Activated CD4-positive, alpha-beta T cell treated with anti-CD3 and anti-CD28 coated beads, Interleukin-2, amount 50 U/mL, for 16 hours (primary cell): ENCODE measurements at regions not wholly inside any gene's neighbourhood (a gene's known extent, or its start where the extent isn't known, plus 50 kb on each side); places are given as distances from the start of the nearest gene placed in this dataset.
A peak's percentile ranks its signal among the peaks of the same experiment; 100 is the strongest.
"Not testable (repeated sequence)": the region's sequence is repeated elsewhere in the genome, so short reads cannot be mapped to it uniquely, and the experiment has no call there.

Experiments used
- DNase-seq: peaks from one replicate; pipeline ENCODE4 v3.0.0-alpha.2; 2020

DNA sequence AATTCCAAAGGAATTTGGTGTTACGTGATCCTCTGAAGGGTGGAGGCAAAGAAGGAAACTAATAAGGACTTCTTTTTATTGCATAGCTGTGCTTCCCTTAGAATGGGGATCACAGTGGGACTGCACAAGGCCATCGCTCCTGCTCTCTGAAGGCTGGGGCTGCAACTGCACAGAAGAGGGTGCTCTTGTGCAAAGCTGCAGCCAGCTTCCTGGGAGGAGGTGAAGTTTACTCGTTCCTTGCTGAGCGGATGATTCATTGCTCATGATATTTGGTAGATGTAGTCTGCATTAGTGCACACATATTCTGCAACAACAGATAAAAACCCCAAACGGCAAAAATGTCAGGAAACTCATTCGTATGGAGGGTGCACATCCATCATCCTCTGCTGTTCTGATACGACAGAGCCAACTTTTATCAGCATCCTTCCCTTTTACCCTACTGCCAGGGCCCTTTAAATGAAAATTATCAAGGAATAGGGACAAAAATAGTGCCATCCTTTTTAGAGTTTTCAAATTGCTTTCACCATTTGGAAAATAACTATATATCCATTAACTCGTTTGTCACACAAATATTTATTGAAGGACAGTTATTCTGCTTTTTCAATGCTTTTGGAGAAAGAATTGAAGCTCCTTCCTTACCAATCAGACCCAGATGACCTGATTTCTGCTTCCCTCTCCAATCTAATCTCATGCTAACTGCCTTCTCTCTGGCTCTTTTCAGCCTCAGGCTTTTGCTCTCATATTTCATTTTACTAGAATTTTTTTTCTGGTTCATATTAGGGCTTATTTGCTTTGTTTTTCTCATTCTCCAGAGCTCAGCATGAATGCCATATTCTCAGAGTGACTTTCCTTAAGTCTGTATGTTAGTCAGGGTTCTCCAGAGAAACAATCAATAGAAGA is 263.6 kb downstream of the DUSP10 start:
- peak; percentile 56 for DNase-seq

DNA sequence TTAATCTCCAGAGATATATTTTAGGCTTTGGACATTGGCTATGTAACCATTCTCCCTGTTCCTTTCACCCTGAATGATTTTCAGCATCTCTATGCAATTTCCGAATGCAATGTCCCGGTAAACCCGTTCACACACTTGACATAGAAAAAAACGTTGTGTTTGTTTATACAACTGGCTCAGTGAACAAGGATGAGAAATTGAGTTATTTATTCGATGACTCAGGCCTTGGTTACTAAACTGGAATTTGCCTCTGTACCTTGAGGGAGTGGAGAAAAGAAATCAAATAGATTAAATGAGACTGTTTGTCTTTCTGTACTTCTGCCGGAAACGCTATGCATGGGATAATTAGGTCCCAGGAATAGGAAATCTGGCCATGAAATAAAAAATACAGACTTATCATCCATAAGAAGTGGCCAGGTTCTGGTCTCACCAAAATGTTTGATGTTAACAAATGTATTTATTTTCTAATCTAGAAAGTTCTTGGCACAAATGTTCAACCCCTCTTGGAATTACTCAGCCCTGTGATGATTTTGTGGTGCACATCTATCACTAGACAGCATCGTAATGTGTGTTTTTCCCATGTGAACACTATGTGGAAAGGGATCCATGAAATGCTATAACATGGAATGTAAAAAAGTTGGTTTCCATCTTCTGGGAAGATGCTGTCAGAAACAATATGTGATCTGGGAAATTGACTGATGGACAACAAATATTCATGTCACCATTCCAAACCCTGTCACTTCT is 253.9 kb downstream of the DUSP10 start:
- no peak for DNase-seq

DNA sequence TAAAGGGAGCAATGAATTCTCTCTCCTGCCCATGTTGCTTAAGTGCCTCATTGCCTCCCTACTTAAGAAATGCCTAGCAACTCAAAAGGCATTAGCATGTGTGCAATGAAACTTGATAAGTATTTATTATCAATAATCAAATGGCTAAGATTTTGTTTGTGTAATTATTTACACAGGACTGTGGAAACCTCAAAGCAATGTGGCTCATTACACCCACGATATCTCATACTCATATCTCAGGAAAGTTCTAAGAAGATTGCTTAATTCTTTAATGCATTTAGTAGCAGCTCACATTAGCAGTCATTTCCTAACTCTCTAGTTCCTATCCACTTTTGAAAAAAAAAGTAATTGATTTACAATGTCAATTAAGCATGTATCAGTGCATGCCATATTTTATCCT is 253.3 kb downstream of the DUSP10 start:
- no peak for DNase-seq

DNA sequence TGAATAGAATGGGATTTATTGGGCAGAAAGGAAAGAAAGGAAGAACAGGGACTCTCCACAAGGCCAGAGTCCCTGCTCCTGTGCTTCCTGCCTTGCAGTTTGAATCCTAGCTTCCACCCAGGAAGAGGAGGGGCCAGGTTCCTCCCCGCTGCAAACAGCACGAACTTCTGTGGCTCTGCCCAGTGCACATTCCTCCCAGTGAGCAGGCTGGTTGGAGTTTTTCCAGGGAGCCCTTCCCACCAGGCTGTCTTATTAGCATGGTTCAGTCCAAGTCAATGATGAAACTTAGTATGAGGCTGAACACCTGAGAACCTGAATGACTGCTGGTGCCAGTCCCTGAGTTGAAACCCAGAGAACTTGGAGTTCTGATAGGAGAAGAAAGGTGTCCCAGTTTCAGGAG is 247.2 kb downstream of the DUSP10 start:
- no peak for DNase-seq

DNA sequence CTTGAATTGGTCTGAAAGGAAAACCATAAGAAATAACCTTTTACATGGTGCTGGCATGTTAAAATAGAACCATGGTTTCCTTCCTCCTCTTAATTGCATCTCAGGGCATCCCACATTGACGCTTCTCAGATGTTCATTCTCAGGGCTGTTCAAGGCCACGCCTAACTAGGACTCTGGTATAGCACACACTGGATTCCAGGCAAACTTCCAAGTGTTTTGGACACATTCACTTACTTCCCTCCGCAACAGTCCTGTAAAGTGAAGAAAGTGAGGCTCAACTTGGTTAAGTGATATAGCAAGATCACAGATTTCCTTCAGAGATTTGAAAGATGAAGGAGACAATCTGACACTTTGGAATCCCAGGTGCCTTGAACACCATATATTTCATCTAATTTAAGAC is 244.8 kb downstream of the DUSP10 start:
- DNase-seq = no peak

DNA sequence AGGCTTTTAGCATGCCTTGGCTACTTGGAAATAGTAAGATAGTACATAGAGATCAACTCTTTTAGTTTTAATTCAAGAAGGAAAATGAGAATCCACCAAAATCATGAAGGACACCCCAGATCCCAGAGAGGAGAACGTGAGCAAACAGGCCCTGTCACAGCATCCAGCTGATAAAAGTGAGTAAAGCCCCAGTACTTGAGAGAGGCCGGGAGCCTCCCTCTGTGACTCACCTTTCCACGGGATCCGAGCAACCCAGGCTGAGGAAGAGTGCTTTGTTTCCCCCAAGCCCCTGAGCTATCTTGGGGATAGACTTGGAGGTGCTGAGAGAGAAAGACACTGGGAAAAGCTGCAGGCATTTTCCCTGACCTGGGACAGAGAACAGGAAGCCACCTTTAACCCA is 238.6 kb downstream of the DUSP10 start:
- DNase-seq = no peak

DNA sequence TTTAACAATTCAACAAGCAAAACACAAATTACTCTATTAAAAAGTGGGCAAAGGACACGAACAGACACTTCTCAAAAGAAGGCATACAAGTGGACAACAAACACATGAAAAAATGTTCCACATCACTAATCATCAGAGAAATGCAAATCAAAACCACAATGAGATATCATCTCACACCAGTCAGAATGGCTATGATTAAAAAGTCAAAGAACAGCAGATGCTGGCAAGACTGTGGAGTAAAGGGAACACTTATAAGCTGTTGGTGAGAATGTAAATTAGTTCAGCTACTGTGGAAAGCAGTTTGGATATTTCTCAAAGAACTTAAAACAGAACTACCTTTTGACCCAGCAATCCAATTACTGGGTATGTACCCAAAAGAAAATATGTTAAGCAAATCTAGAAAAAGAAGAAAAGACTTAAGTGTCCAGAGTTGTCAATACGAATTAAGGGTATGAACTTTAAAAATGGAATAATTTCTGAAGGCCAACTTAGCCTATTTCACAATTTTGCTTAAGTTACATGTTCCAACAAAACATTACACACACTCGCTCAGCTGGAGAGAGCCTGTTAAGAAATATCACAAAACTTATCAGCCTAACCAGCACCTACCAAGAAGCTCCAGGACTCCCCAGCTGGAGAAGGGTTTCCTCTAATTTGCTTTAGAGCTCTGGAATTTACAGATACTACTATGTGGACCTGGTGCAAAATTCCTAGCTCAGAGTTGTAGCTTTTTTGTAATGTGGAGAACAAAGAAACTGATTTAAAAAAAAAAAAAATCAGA is 232.1 kb downstream of the DUSP10 start:
- no peak for DNase-seq

DNA sequence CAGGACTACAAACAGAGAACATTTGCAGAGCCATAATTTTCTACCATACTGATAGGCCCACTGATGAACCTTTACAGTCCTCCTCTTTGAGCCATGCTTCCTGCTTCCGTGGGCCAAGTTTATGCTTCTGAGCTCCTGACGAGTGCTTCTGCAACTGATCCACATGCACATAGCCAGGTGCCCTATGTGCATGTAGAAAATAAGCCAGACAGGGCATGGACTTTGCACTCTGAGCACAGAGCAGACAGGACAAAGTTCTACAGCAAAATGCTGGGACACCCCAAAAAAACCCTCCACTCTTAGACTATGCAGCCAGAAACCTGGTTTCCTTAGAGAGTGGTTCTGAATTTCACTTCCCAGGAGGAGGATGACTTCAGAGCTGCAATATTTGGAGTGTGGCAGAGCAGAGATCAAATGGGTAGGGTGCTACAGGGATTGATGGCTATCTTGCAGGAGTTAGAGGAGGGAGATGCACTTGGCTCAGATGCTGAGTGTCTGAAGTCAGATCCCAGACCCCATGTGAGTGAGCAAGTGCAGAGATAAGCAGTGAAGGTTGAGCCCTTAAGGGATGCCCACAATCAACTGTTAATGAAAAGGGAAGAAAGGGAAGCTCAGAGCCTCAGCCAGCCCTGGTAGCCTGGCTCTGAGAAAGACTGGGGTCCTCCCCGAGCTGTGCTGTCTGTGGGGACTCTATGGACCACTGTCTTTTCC is 230.9 kb downstream of the DUSP10 start:
- no peak for DNase-seq

DNA sequence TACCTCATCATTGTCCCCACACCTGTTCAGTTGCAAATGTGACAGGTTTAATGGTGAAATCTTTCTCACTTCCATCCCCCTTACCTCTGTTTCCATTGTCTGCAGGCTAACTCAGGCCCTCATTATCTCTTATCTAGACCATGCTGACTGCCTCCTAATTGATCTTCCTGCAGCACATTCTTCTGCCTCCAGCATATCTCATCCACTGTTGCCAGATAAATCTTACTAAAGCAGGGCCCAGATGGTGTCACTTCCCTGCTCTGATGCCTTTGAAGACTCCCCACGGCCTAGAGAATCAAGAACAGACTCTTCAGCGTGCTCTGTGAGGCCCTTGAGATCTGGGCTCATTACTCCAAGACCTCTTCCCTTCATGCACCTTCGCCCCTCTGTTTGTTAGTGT is 230.1 kb downstream of the DUSP10 start:
- DNase-seq = no peak

DNA sequence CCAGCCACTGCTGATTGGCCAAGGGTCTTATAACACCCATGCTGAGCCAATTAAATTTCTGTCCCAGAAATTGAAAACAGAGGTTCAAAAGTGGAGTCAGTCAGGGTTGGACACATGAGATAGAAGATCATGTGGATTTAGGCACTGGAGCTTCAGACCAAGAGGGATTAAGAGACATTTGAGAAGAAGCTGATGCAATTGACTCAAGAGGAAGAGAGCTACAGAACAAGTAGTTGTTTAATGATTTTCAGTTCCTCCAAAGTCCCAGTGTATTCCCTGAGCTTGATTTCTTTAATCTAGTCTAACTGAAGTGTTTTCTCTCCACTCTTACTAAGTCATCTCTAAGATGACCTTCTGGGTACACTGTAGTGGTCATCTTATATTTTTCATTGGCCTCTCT is 227.1 kb downstream of the DUSP10 start:
- DNase-seq = no peak

DNA sequence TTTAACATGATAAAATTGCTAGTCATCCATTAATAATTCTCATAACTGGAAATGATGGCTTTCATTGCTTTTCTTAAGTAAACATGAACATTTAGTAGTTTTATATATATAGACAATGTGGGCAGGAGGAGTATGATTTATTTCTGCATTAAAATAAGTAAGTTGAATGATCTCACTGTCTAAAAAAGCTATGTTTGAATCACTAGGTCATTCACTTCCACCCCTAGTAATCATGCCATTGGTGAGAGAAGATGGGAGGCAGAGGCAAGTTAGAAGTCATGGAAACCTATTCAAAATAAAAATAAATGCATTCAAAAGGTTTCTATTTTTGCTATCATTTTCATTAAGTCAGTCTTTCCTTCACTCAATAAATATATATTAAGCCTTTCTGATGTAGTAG is 226.4 kb downstream of the DUSP10 start:
- no peak for DNase-seq

DNA sequence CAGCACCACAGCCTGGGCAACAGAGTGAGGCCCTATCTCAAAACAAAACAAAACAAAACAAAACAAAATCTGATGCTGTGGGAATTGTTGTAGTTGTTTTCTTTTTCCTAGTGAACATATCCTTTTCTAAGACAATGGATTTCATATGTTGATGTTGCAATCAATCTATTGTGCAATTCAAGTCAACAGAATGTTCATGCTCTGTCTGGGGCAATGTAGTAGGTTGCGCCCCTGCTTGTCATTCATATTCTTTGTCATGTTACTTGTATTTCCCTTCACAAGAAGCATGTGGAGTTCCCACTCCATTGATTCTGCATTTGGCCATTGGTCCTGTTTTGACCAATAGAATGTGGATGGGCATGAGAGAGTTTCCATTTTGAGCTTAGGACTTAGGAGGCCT is 223.9 kb downstream of the DUSP10 start:
- no peak for DNase-seq

DNA sequence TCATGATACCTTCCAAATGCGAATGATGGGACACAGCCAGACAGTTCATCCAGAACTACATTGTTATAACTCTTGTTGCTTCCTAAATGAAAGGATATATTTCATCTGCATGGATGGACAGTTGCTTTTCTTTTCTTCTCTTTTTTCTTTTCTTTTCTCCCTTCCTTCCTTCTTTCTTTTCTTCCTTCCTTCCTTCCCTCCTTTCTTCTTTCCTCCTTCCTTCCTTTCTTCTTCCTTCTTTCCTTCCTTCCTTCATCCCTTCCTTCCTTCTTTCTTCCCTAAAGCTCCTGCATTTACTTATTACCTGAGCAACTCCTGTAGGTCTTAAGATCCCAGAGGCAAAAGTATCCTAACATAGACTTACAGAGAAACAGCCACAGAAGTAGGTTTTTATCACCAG is 221.6 kb downstream of the DUSP10 start:
- DNase-seq = no peak

DNA sequence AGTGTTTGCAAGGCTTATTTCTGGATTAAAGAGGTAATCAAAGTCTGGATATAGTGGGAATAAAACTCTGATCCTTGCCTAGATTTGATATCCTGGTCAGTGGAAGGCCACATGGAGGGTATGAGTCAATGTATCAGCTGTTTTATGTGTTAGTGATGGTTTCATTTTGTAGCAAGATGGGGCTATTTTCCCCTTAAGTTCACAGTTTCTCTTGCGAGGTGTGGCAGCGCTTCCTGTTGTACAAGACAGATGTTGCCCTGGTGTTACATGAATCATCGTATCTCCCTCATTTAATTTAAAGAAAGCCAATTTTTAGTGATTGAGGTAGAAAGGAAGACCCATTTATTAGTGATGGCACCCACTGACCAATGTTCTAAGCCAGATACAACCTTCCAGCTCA is 220.2 kb downstream of the DUSP10 start:
- no peak for DNase-seq

DNA sequence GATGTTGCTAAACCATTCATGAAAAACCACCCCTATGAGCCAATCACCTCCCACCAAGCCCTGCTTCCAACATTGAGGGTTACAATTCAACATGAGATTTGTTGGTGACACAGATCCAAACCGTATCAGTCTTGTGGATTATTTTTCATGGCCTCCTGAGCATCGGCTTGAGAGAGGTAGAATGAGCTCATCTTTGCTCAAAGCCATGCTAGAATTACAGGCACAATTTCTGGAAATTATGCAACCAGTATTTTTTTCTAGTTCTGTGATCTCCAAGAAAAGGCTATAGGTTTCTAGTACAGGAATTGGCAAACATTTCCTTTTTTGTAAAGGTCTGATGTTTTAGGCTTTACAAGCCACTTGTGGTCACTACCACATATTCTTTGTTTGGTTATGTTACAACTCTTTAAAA is 219.4 kb downstream of the DUSP10 start:
- DNase-seq = no peak

DNA sequence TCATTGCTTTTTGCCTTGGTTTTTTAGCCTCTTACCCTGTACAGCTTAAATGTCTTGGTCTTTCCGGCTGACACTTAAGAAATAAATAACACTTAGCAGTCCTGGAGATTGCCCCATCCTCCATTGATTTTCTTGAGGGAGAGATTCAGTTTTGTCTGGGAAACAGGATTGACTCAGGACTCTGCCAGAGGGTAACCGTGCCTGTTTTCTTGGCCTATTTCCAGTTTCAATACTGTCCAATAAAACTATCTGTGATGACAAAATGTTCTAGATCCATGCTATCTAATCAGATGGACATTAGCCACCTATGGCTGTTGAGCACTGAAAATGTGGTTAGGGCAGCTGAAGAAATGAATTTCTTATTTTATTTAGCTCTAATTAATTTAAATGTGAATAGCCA is 216.1 kb downstream of the DUSP10 start:
- DNase-seq = no peak

DNA sequence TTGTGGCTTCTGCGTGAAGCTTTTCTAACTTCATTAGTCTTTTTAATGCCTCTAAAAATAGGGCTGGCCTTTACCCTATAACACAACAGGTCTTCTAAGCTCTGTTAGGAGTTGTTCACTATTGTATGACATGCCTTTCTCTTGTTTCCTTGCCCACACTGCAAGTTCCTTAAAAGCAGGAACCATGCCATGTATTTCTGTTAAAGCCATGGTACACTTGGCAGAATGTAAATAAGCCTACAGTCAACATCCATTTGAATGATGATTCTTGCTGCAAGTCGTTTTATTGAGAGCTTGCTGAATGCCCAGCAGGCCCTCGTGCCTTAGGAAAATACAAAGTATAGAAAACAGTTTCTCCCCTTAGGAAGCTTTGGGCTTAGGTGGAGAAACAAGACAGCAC is 214.6 kb downstream of the DUSP10 start:
- DNase-seq = no peak

DNA sequence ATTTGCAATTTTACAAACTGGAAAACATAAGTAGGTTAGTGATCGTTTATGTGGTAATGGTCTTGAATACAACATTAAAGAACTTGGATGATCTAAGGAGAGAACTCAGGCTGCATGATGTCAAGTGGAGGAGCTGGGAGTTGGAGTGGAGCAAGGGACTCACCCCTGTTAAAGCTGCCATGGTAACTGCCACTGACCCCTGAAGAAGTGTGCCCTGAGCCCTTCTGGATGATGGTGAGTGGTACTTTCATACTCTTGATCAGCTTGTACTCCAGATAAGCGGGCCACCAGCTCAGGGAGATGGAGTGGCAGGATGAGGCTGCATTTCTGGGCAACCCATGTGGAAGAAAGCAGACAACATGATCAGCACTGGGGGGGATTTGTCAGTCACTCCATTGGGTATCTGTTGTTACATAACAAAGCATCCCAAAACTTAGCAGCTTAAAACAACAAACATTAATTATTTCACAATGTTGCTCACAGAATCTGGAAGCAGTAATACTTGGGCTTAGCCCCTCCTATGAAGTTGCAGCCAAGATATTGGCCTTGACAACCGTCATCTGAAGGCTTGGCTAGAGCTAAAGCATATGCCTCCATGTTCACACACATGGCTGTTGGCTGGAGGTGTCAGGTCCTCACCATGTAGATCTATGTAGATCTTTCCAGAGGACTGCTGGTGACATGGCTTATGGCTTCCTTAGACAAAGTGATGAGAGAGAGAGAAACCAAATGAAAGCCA is 213.8 kb downstream of the DUSP10 start:
- no peak for DNase-seq

DNA sequence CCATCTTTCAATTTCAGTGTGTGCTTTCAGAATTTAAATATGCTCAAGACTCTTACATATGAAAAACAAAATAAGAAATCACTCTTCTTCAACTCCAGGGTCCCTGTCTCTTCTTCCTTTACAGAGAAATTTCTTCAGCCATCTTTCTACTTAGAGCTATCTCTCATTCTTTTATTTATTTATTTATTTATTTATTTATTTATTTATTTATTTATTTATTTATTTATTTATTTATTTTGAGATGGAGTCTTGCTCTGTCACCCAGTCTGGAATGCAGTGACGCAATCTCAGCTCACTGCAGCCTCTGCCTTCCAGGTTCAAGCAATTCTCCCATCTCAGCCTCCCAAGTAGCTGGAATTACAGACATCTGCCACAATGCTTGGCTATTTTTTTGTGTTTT is 211.7 kb downstream of the DUSP10 start:
- not testable (repeated sequence) for DNase-seq

DNA sequence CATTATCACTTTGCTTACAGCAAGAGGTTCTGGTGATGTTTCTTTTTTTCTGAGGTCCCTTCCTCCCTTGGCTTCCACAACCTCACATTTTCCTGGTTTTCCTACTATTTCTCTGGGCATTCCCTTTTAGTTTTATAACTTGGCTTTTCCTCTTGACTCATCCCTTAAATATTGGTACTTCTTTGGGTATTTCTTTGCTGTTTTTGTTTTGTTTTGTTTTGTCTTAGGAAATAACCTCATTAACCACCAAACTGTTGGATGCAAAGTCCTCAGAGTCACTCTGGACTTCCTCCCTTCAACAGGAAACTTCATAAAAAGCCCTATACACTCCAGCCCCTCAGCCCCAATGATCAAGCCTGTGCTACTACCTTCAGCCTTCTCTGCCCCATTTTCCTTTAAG is 211.1 kb downstream of the DUSP10 start:
- no peak for DNase-seq

DNA sequence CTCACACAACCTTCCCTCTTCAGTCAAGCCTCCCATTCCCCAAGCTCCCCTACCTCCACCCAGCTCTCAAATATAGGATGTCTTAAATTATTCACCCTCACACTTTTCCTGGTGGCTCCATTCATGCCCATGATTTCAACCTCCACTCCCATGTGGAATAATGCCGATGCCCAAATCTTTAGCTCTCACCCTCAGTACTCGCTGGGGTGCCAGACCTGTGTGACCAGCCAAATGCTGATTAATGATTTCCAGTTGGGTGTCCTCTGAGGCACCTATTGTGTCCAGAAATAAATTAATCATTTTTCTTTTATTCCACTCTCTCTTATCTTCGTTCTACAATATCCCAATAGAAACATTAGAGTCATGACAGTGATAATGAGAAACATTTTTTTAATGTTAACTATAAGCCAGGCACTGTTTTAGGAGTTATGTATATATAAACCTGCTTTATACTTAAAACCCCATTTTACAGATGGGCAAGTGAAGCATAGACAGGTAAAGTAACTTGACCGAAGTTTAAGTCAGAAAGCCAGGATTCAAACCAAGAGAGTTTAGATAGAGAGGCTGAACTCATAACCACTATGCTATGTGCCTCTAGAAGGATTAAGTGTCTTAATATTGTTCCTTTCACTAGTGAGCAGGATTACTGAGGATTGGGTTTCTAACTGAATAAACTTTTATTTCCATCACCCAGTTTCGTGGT is 209.7 kb downstream of the DUSP10 start:
- no peak for DNase-seq

DNA sequence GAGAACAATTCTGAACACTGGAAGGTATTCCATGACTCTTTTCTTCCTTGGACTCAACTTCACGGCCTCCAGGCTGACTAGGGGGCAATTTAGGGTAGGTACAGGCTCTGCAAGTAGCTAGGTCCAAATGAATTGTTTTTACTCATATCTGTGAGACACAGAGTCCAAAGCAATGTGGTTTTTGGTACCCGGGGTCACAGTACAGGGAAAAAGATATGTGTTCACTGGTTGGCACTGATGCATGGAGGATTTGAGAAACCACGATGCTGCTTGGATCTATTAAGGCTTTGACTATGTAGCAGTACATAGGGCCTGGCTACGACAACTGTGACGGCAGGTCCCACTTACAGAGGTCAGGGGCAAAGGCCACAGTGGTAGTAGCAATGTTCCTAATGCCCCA is 200.6 kb downstream of the DUSP10 start:
- no peak for DNase-seq
